IMR-90 (cell line): ENCODE measurements at regions not wholly inside any gene's neighbourhood (a gene's known extent, or its start where the extent isn't known, plus 50 kb on each side); places are given as distances from the start of the nearest gene placed in this dataset.

Experiments used
- ATAC-seq: fragments of 200-7000 bp; cut with Tn5 transposase; 2 replicates; pipeline ENCODE4 v1.9.1; 2020; ENCODE audit warnings: low read depth, mild to moderate bottlenecking, moderate library complexity
- BruUV-seq: library from RNA; stranded (reverse); fragments of 400-500 nt; replicated peaks from 2 replicates; lab custom pipeline; 2021; lab: Mats Ljungman, UMichigan
- CTCF ChIA-PET: fragments of 300-600 bp; formaldehyde crosslinking; extraction: SDS; loops from one replicate; lab custom pipeline; 2021; ENCODE audit warnings: antibody characterized with exemption; lab: Yijun Ruan, JAX
- POLR2A ChIA-PET: fragments of 300-600 bp; sonication (Branson Sonifier 250); formaldehyde crosslinking; loops from one replicate; lab custom pipeline; 2022; ENCODE audit warnings: antibody characterized with exemption; ENCODE audit not compliant: unreplicated experiment; lab: Charles Lee
- DNase-seq: peaks from one replicate; pipeline ENCODE4 v3.0.0; 2013
- H2AFZ ChIP-seq: replicated peaks from 2 replicates; pipeline ENCODE3; 2013; ENCODE audit warnings: low read length, mild to moderate bottlenecking; ENCODE audit not compliant: poor library complexity
- H2AK5ac ChIP-seq: 2 replicates; pipeline ENCODE4 v1.6.1; 2013; ENCODE audit warnings: low read depth, low read length, inconsistent platforms
- H2AK9ac ChIP-seq: replicated peaks from 2 replicates; pipeline ENCODE3; 2013; ENCODE audit warnings: mild to moderate bottlenecking, low read depth, low read length, moderate library complexity; ENCODE audit not compliant: poor library complexity
- H2BK120ac ChIP-seq: 2 replicates; pipeline ENCODE4 v1.6.1; 2013; ENCODE audit warnings: low read depth, low read length, inconsistent platforms
- H2BK15ac ChIP-seq: 3 replicates; pipeline ENCODE4 v1.6.1; 2013; ENCODE audit warnings: low read depth, low read length, inconsistent platforms
- H2BK20ac ChIP-seq: 2 replicates; pipeline ENCODE4 v1.6.1; 2013; ENCODE audit warnings: low read depth, mild to moderate bottlenecking, inconsistent platforms, low read length, moderate library complexity
- H2BK5ac ChIP-seq: 2 replicates; pipeline ENCODE4 v1.6.1; 2013; ENCODE audit warnings: mild to moderate bottlenecking, low read depth, low read length, inconsistent platforms; ENCODE audit not compliant: poor library complexity, severe bottlenecking
- H3K14ac ChIP-seq: replicated peaks from 2 replicates; pipeline ENCODE4 v1.6.1; 2013; ENCODE audit warnings: low read depth, low read length, inconsistent platforms
- H3K18ac ChIP-seq: 2 replicates; pipeline ENCODE4 v1.6.1; 2013; ENCODE audit warnings: low read depth, low read length, control low read depth
- H3K23ac ChIP-seq: 2 replicates; pipeline ENCODE4 v1.6.1; 2013; ENCODE audit warnings: low read depth, low read length, inconsistent platforms
- H3K27ac ChIP-seq: 2 replicates; pipeline ENCODE4 v1.5.1; 2013; ENCODE audit warnings: mild to moderate bottlenecking, control low read depth, low read length; ENCODE audit not compliant: insufficient read depth
- H3K27me3 ChIP-seq: 2 replicates; pipeline ENCODE4 v1.6.1; 2013; ENCODE audit warnings: low read length; ENCODE audit not compliant: control insufficient read depth, insufficient read depth
- H3K36me3 ChIP-seq: 2 replicates; pipeline ENCODE4 v1.6.1; 2013; ENCODE audit warnings: low read length, mixed read lengths; ENCODE audit not compliant: control insufficient read depth, insufficient read depth
- H3K4ac ChIP-seq: 2 replicates; pipeline ENCODE4 v1.6.1; 2013; ENCODE audit warnings: low read depth, low read length, inconsistent platforms
- H3K4me1 ChIP-seq: 2 replicates; pipeline ENCODE4 v1.6.1; 2013; ENCODE audit warnings: low read length, mixed read lengths; ENCODE audit not compliant: control insufficient read depth, insufficient read depth
- H3K4me2 ChIP-seq: 2 replicates; pipeline ENCODE4 v1.6.1; 2013; ENCODE audit warnings: low read depth, mild to moderate bottlenecking, control low read depth, low read length, moderate library complexity
- H3K4me3 ChIP-seq: 2 replicates; pipeline ENCODE4 v1.5.1; 2013; ENCODE audit warnings: low read depth, mild to moderate bottlenecking, control low read depth, low read length, moderate library complexity; ENCODE audit not compliant: insufficient read depth
- H3K56ac ChIP-seq: 2 replicates; pipeline ENCODE4 v1.6.1; 2013; ENCODE audit warnings: low read length, inconsistent platforms; ENCODE audit not compliant: insufficient read depth; ENCODE audit errors: extremely low read depth
- H3K79me1 ChIP-seq, 2 experiments: 2 replicates each; pipeline ENCODE4 v1.6.1; 2013; ENCODE audit warnings: low read length in 2 of 2, inconsistent platforms in 1 of 2, low read depth in 1 of 2
- H3K9ac ChIP-seq: 2 replicates; pipeline ENCODE4 v1.6.1; 2013; ENCODE audit warnings: low read depth, low read length, control low read depth
- H3K9me1 ChIP-seq: 2 replicates; pipeline ENCODE4 v1.6.1; 2013; ENCODE audit warnings: low read length, inconsistent platforms; ENCODE audit not compliant: insufficient read depth
- H3K9me3 ChIP-seq: 2 replicates; pipeline ENCODE4 v1.6.1; 2013; ENCODE audit warnings: low read length; ENCODE audit not compliant: control insufficient read depth, insufficient read depth
- H4K20me1 ChIP-seq: 2 replicates; pipeline ENCODE4 v1.6.1; 2013; ENCODE audit warnings: low read length, inconsistent platforms; ENCODE audit not compliant: insufficient read depth
- H4K5ac ChIP-seq: 2 replicates; pipeline ENCODE4 v1.6.1; 2013; ENCODE audit warnings: mild to moderate bottlenecking, low read depth, low read length, control low read depth
- H4K8ac ChIP-seq, 2 experiments: 2 replicates each; pipeline ENCODE4 v1.6.1; 2013; ENCODE audit warnings: low read depth in 2 of 2, low read length in 2 of 2, control low read depth in 1 of 2, inconsistent platforms in 1 of 2
- H4K91ac ChIP-seq: 2 replicates; pipeline ENCODE4 v1.6.1; 2013; ENCODE audit warnings: low read depth, low read length, inconsistent platforms; ENCODE audit not compliant: insufficient read depth
- BHLHE40 ChIP-seq: fragments of 150-350 bp; IDR thresholded peaks from 2 replicates; pipeline ENCODE4 v1.6.1; 2016; ENCODE audit warnings: mild to moderate bottlenecking, low read depth, low read length
- CEBPB ChIP-seq: IDR thresholded peaks from 2 replicates; pipeline ENCODE4 v1.6.1; 2012; ENCODE audit warnings: low read depth, low read length, improper control_type of control experiment
- FOS ChIP-seq: fragments of 150-350 bp; IDR thresholded peaks from 2 replicates; pipeline ENCODE4 v1.6.1; 2016; ENCODE audit warnings: low read depth, low read length
- MAFK ChIP-seq: IDR thresholded peaks from 2 replicates; pipeline ENCODE4 v1.6.1; 2012; ENCODE audit warnings: low read depth, low read length, improper control_type of control experiment
- MAZ ChIP-seq: IDR thresholded peaks from 2 replicates; pipeline ENCODE4 v1.6.1; 2012; ENCODE audit warnings: low read depth, mild to moderate bottlenecking, low read length, improper control_type of control experiment, moderate library complexity, borderline replicate concordance
- MXI1 ChIP-seq: IDR thresholded peaks from 2 replicates; pipeline ENCODE4 v1.6.1; 2012; ENCODE audit warnings: low read depth, mild to moderate bottlenecking, low read length, moderate library complexity, borderline replicate concordance
- POLR2A ChIP-seq: IDR thresholded peaks from 2 replicates; pipeline ENCODE4 v1.6.1; 2012; ENCODE audit warnings: mild to moderate bottlenecking, low read depth, low read length
- RAD21 ChIP-seq: IDR thresholded peaks from 2 replicates; pipeline ENCODE4 v1.6.1; 2012; ENCODE audit warnings: low read length, improper control_type of control experiment
- SMC3 ChIP-seq: fragments of 150-350 bp; IDR thresholded peaks from 2 replicates; pipeline ENCODE4 v1.6.1; 2016; ENCODE audit warnings: low read depth, mild to moderate bottlenecking, antibody characterized with exemption, low read length, moderate library complexity
- USF2 ChIP-seq: fragments of 150-350 bp; IDR thresholded peaks from 2 replicates; pipeline ENCODE4 v1.6.1; 2017; ENCODE audit warnings: mild to moderate bottlenecking, antibody characterized with exemption, low read length, low read depth
- WGBS, 2 experiments: methylation state at CpG; one replicate each; pipeline versions ENCODE4 v1.1.5 to v1.1.7; 2013; ENCODE audit warnings: missing lambda C conversion rate in 2 of 2; ENCODE audit not compliant: insufficient read length in 1 of 2; ENCODE audit errors: extremely low coverage in 2 of 2; 5-methylcytosine and 5-hydroxymethylcytosine counted together
- dilution Hi-C: fragments of 300-500 bp; cut with HindIII; formaldehyde crosslinking; loops from one replicate; pipeline ENCODE4 v1.14.3; 2018; ENCODE audit warnings: low sequenced_read_pairs; ENCODE audit not compliant: unreplicated experiment
- in situ Hi-C: fragments of 300-500 bp; cut with MboI; formaldehyde crosslinking; loops from 3 replicates; pipeline ENCODE4 v1.14.3; 2019; ENCODE audit warnings: low sequenced_read_pairs, inconsistent platforms, mixed read lengths
- intact Hi-C: fragments of 100-400 bp; cut with micrococcal nuclease; formaldehyde crosslinking; loops from 2 replicates; pipeline ENCODE4 v1.10.0; 2022
- TF ChIP-seq, protein P1 (sequence below): fragments of 150-350 bp; IDR thresholded peaks from 2 replicates; pipeline ENCODE4 v1.6.1; 2016; ENCODE audit warnings: low read depth, mild to moderate bottlenecking, low read length, moderate library complexity, borderline replicate concordance
- TF ChIP-seq, protein P2 (sequence below): conservative IDR thresholded peaks from 2 replicates; pipeline ENCODE4 v1.5.1; 2012; ENCODE audit warnings: mild to moderate bottlenecking, low read depth, low read length, improper control_type of control experiment

GRCh38 chr13:106836186-106836802 lies 268.4 kb upstream of the ARGLU1 start:
- H3K79me1 ChIP-seq: no peaks in the 10 kb centered on the region
- H3K9ac ChIP-seq: no peak overlapping the region
- no TSS peak for BruUV-seq
- DNase-seq (no peak), ATAC-seq (no peak)
- ChIA-PET POLR2A (no interaction called here), CTCF (no interaction called here)
- no peak overlapping the region for H4K8ac ChIP-seq
- H2AK5ac ChIP-seq: no peak overlapping the region
- no peaks in the 10 kb centered on the region for H3K36me3 ChIP-seq
- no peak overlapping the region for H3K56ac ChIP-seq
- no peak overlapping the region for H4K5ac ChIP-seq
- no peak overlapping the region for H2BK15ac ChIP-seq
- no peak overlapping the region for H3K4me2 ChIP-seq
- dilution Hi-C loops: no loop called here
- in situ Hi-C loops: no loop called here
- H2BK20ac ChIP-seq: no peak overlapping the region
- intact Hi-C loops: no loop called here
- no peak overlapping the region for H3K23ac ChIP-seq
- TF ChIP-seq RAD21 (no peak), MAZ (no peak), MAFK (no peak), BHLHE40 (no peak), USF2 (no peak), MXI1 (no peak), SMC3 (no peak), FOS (no peak), CEBPB (no peak), POLR2A (no peak)
- TF ChIP-seq, protein P1, sequence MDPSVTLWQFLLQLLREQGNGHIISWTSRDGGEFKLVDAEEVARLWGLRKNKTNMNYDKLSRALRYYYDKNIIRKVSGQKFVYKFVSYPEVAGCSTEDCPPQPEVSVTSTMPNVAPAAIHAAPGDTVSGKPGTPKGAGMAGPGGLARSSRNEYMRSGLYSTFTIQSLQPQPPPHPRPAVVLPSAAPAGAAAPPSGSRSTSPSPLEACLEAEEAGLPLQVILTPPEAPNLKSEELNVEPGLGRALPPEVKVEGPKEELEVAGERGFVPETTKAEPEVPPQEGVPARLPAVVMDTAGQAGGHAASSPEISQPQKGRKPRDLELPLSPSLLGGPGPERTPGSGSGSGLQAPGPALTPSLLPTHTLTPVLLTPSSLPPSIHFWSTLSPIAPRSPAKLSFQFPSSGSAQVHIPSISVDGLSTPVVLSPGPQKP: no peak
- TF ChIP-seq, protein P2, sequence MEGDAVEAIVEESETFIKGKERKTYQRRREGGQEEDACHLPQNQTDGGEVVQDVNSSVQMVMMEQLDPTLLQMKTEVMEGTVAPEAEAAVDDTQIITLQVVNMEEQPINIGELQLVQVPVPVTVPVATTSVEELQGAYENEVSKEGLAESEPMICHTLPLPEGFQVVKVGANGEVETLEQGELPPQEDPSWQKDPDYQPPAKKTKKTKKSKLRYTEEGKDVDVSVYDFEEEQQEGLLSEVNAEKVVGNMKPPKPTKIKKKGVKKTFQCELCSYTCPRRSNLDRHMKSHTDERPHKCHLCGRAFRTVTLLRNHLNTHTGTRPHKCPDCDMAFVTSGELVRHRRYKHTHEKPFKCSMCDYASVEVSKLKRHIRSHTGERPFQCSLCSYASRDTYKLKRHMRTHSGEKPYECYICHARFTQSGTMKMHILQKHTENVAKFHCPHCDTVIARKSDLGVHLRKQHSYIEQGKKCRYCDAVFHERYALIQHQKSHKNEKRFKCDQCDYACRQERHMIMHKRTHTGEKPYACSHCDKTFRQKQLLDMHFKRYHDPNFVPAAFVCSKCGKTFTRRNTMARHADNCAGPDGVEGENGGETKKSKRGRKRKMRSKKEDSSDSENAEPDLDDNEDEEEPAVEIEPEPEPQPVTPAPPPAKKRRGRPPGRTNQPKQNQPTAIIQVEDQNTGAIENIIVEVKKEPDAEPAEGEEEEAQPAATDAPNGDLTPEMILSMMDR: no peak
- H3K27me3 ChIP-seq: no peaks in the 10 kb centered on the region; the same call in 1 of the 2 replicates
- no peak overlapping the region for H3K14ac ChIP-seq
- no peak overlapping the region for H3K4me3 ChIP-seq
- no peaks in the 10 kb centered on the region for H3K9me1 ChIP-seq
- H3K9me3 ChIP-seq: no peaks in the 10 kb centered on the region
- H3K27ac ChIP-seq: no peak overlapping the region
- H2BK120ac ChIP-seq: no peak overlapping the region
- no peak overlapping the region for H3K4ac ChIP-seq
- H2AFZ ChIP-seq: no peak overlapping the region
- no peak overlapping the region for H4K91ac ChIP-seq
- no peak overlapping the region for H2AK9ac ChIP-seq
- WGBS, 2 experiments: no CpG with 5 or more reads among the region's 4 CpGs
- no peaks in the 10 kb centered on the region for H3K4me1 ChIP-seq
- H2BK5ac ChIP-seq: no peak overlapping the region
- H4K20me1 ChIP-seq: no peaks in the 10 kb centered on the region
- no peak overlapping the region for H3K18ac ChIP-seq
